HG02870 (cell line): ENCODE measurements at regions not wholly inside any gene's neighbourhood (a gene's known extent, or its start where the extent isn't known, plus 50 kb on each side); places are given as distances from the start of the nearest gene placed in this dataset.
A peak's percentile ranks its signal among the peaks of the same experiment; 100 is the strongest.

ENCODE experiments used
- ATAC-seq: cut with Tn5 transposase; IDR thresholded peaks from one replicate; pipeline ENCODE4 v1.9.1; 2021; ENCODE audit warnings: mild to moderate bottlenecking, moderate library complexity; ENCODE audit not compliant: unreplicated experiment

DNA sequence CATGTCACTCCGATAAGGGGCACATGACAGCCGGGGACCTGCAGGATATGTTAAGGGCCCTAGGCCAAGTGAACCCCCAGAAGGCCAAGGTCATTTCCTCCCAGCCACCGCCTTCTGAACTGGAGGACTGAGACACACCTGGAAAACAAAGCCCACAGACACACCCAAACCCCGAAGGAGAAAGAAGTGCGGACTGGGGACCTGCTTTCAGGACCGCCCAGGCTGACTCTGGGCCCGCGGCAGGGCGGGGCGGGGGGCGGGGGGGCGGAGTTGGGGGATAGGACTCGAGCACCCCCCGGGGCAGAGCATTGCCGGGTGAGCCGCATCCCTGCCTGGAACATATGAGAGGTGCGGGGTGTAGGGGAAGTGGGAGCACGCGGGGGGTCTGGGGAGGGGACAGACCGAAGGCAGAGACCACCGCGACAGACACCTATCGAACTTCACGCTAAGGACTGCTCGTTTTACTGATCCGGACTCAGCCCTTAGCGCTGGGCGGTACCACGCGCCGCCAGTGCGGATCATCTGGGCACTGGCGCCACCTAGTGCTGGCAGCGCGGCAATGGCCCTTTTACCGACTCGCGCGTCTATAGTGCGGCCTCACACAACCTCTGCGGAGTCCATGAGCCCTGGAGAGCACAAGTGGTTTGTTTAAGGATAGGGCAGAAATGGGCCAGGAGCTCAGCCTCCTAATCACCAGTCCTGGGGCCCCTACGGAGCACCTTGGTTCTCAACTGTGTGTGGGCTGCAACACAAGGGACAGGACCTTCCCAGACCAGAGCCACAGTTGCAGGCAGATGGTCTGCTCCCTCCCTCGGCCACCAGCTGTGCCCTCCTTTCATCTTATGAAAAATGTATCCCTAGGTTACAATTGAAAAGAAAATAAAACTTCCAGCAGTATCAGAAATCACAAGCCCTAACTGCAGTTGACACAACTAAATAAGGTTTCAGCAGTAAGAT lies 157.6 kb downstream of the HERPUD2 start:
- ATAC-seq = peak; percentile 97

- no peak for ATAC-seq
Observed at GRCh38 chr7:35536396-35536826, 158.5 kb downstream of the HERPUD2 start.

GRCh38 chr7:35533902-35534301 lies 161.0 kb downstream of the HERPUD2 start:
- no peak for ATAC-seq

GRCh38 chr7:35530124-35531109 lies 164.5 kb downstream of the HERPUD2 start:
- ATAC-seq = no peak

GRCh38 chr7:35529713-35530112 lies 165.2 kb downstream of the HERPUD2 start:
- ATAC-seq = no peak

- no peak for ATAC-seq
Observed at GRCh38 chr7:35528381-35528977, 166.5 kb downstream of the HERPUD2 start.

- no peak for ATAC-seq
Observed at GRCh38 chr7:35526645-35527044, 168.3 kb downstream of the HERPUD2 start.

GRCh38 chr7:35524112-35524804 lies 170.7 kb downstream of the HERPUD2 start:
- no peak for ATAC-seq

- ATAC-seq = no peak
Observed at GRCh38 chr7:35523292-35523691, 171.6 kb downstream of the HERPUD2 start.

GRCh38 chr7:35522697-35523096 lies 172.2 kb downstream of the HERPUD2 start:
- no peak for ATAC-seq

DNA sequence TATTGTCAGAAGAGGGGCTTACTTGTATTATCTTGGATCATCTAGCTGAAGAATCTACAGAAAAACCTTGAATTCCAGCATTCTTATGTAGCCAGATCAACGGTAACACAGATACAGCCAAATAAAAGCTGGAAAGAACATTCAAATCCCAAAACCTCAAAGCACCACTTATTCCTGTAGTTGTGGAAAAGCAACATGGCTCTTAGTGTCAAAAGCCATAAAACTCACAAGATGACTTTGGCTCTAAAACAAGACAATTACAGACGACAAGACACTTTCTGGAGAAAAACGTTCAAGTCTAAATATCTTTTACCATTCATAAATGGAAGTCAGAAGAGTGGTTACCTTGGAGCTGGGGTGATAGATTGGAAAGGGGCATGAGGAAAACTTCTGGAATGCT lies 173.0 kb downstream of the HERPUD2 start:
- ATAC-seq = no peak

DNA sequence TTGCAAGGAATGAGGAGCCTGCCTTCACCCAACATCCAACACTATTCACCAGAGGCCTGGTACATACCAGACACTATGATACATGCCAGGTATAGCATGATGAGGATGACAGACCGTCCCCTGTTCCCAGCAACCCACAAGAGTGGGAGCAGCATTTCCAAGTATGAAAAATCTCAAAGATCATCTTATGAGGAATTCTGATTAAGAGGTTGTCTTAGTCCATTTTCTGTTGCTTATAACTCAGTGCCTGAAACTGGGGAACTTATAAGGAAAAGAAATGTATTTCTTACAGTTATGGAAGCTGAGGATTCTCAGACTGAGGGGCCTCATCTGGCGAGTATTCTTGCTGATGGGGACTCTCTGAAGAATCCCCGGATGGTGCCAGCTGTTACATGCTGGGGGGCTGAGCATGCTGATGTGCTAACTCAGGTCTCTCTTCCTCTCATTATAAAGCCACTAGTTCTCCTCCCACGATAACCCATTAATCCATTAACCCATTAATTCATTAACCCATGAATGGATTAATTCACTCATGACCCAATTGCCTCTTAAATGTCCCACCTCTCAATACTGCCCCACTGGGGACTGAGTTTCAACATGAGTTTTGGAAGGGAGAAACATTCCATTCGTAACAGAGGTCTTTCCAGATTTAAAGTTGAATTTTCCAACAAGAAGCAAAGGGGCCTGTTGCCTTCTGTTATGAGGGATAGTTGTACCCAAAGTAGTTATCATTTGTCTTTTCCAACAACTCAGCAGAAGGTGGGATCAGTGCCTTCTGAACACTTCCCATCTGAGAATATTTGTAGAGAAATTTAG lies 173.9 kb downstream of the HERPUD2 start:
- no peak for ATAC-seq

- ATAC-seq = peak; percentile 72
Observed at GRCh38 chr7:35519971-35520809, 174.7 kb downstream of the HERPUD2 start.

- no peak for ATAC-seq
Observed at GRCh38 chr7:35518767-35519166, 176.2 kb downstream of the HERPUD2 start.

GRCh38 chr7:35516498-35516897 lies 178.4 kb downstream of the HERPUD2 start:
- ATAC-seq = no peak

- no peak for ATAC-seq
Observed at GRCh38 chr7:35513828-35514227, 181.1 kb downstream of the HERPUD2 start.

GRCh38 chr7:35513195-35513594 lies 181.7 kb downstream of the HERPUD2 start:
- ATAC-seq = no peak

GRCh38 chr7:35512716-35513115 lies 182.2 kb downstream of the HERPUD2 start:
- no peak for ATAC-seq
